IMR-90 (cell line): ENCODE measurements at regions not wholly inside any gene's neighbourhood (a gene's known extent, or its start where the extent isn't known, plus 50 kb on each side); places are given as distances from the start of the nearest gene placed in this dataset.

Source experiments
- ATAC-seq: fragments of 200-7000 bp; cut with Tn5 transposase; 2 replicates; pipeline ENCODE4 v1.9.1; 2020; ENCODE audit warnings: low read depth, mild to moderate bottlenecking, moderate library complexity
- BruUV-seq: library from RNA; stranded (reverse); fragments of 400-500 nt; replicated peaks from 2 replicates; lab custom pipeline; 2021; lab: Mats Ljungman, UMichigan
- CTCF ChIA-PET: fragments of 300-600 bp; formaldehyde crosslinking; extraction: SDS; loops from one replicate; lab custom pipeline; 2021; ENCODE audit warnings: antibody characterized with exemption; lab: Yijun Ruan, JAX
- POLR2A ChIA-PET: fragments of 300-600 bp; sonication (Branson Sonifier 250); formaldehyde crosslinking; loops from one replicate; lab custom pipeline; 2022; ENCODE audit warnings: antibody characterized with exemption; ENCODE audit not compliant: unreplicated experiment; lab: Charles Lee
- DNase-seq: peaks from one replicate; pipeline ENCODE4 v3.0.0; 2013
- H2AFZ ChIP-seq: replicated peaks from 2 replicates; pipeline ENCODE3; 2013; ENCODE audit warnings: low read length, mild to moderate bottlenecking; ENCODE audit not compliant: poor library complexity
- H2AK5ac ChIP-seq: 2 replicates; pipeline ENCODE4 v1.6.1; 2013; ENCODE audit warnings: low read depth, low read length, inconsistent platforms
- H2AK9ac ChIP-seq: replicated peaks from 2 replicates; pipeline ENCODE3; 2013; ENCODE audit warnings: mild to moderate bottlenecking, low read depth, low read length, moderate library complexity; ENCODE audit not compliant: poor library complexity
- H2BK120ac ChIP-seq: 2 replicates; pipeline ENCODE4 v1.6.1; 2013; ENCODE audit warnings: low read depth, low read length, inconsistent platforms
- H2BK15ac ChIP-seq: 3 replicates; pipeline ENCODE4 v1.6.1; 2013; ENCODE audit warnings: low read depth, low read length, inconsistent platforms
- H2BK20ac ChIP-seq: 2 replicates; pipeline ENCODE4 v1.6.1; 2013; ENCODE audit warnings: low read depth, mild to moderate bottlenecking, inconsistent platforms, low read length, moderate library complexity
- H2BK5ac ChIP-seq: 2 replicates; pipeline ENCODE4 v1.6.1; 2013; ENCODE audit warnings: mild to moderate bottlenecking, low read depth, low read length, inconsistent platforms; ENCODE audit not compliant: poor library complexity, severe bottlenecking
- H3K14ac ChIP-seq: replicated peaks from 2 replicates; pipeline ENCODE4 v1.6.1; 2013; ENCODE audit warnings: low read depth, low read length, inconsistent platforms
- H3K18ac ChIP-seq: 2 replicates; pipeline ENCODE4 v1.6.1; 2013; ENCODE audit warnings: low read depth, low read length, control low read depth
- H3K23ac ChIP-seq: 2 replicates; pipeline ENCODE4 v1.6.1; 2013; ENCODE audit warnings: low read depth, low read length, inconsistent platforms
- H3K27ac ChIP-seq: 2 replicates; pipeline ENCODE4 v1.5.1; 2013; ENCODE audit warnings: mild to moderate bottlenecking, control low read depth, low read length; ENCODE audit not compliant: insufficient read depth
- H3K27me3 ChIP-seq: 2 replicates; pipeline ENCODE4 v1.6.1; 2013; ENCODE audit warnings: low read length; ENCODE audit not compliant: control insufficient read depth, insufficient read depth
- H3K36me3 ChIP-seq: 2 replicates; pipeline ENCODE4 v1.6.1; 2013; ENCODE audit warnings: low read length, mixed read lengths; ENCODE audit not compliant: control insufficient read depth, insufficient read depth
- H3K4ac ChIP-seq: 2 replicates; pipeline ENCODE4 v1.6.1; 2013; ENCODE audit warnings: low read depth, low read length, inconsistent platforms
- H3K4me1 ChIP-seq: 2 replicates; pipeline ENCODE4 v1.6.1; 2013; ENCODE audit warnings: low read length, mixed read lengths; ENCODE audit not compliant: control insufficient read depth, insufficient read depth
- H3K4me2 ChIP-seq: 2 replicates; pipeline ENCODE4 v1.6.1; 2013; ENCODE audit warnings: low read depth, mild to moderate bottlenecking, control low read depth, low read length, moderate library complexity
- H3K4me3 ChIP-seq: 2 replicates; pipeline ENCODE4 v1.5.1; 2013; ENCODE audit warnings: low read depth, mild to moderate bottlenecking, control low read depth, low read length, moderate library complexity; ENCODE audit not compliant: insufficient read depth
- H3K56ac ChIP-seq: 2 replicates; pipeline ENCODE4 v1.6.1; 2013; ENCODE audit warnings: low read length, inconsistent platforms; ENCODE audit not compliant: insufficient read depth; ENCODE audit errors: extremely low read depth
- H3K79me1 ChIP-seq, 2 experiments: 2 replicates each; pipeline ENCODE4 v1.6.1; 2013; ENCODE audit warnings: low read length in 2 of 2, inconsistent platforms in 1 of 2, low read depth in 1 of 2
- H3K9ac ChIP-seq: 2 replicates; pipeline ENCODE4 v1.6.1; 2013; ENCODE audit warnings: low read depth, low read length, control low read depth
- H3K9me1 ChIP-seq: 2 replicates; pipeline ENCODE4 v1.6.1; 2013; ENCODE audit warnings: low read length, inconsistent platforms; ENCODE audit not compliant: insufficient read depth
- H3K9me3 ChIP-seq: 2 replicates; pipeline ENCODE4 v1.6.1; 2013; ENCODE audit warnings: low read length; ENCODE audit not compliant: control insufficient read depth, insufficient read depth
- H4K20me1 ChIP-seq: 2 replicates; pipeline ENCODE4 v1.6.1; 2013; ENCODE audit warnings: low read length, inconsistent platforms; ENCODE audit not compliant: insufficient read depth
- H4K5ac ChIP-seq: 2 replicates; pipeline ENCODE4 v1.6.1; 2013; ENCODE audit warnings: mild to moderate bottlenecking, low read depth, low read length, control low read depth
- H4K8ac ChIP-seq, 2 experiments: 2 replicates each; pipeline ENCODE4 v1.6.1; 2013; ENCODE audit warnings: low read depth in 2 of 2, low read length in 2 of 2, control low read depth in 1 of 2, inconsistent platforms in 1 of 2
- H4K91ac ChIP-seq: 2 replicates; pipeline ENCODE4 v1.6.1; 2013; ENCODE audit warnings: low read depth, low read length, inconsistent platforms; ENCODE audit not compliant: insufficient read depth
- CEBPB ChIP-seq: IDR thresholded peaks from 2 replicates; pipeline ENCODE4 v1.6.1; 2012; ENCODE audit warnings: low read depth, low read length, improper control_type of control experiment
- FOS ChIP-seq: fragments of 150-350 bp; IDR thresholded peaks from 2 replicates; pipeline ENCODE4 v1.6.1; 2016; ENCODE audit warnings: low read depth, low read length
- MAFK ChIP-seq: IDR thresholded peaks from 2 replicates; pipeline ENCODE4 v1.6.1; 2012; ENCODE audit warnings: low read depth, low read length, improper control_type of control experiment
- RCOR1 ChIP-seq: IDR thresholded peaks from 2 replicates; pipeline ENCODE4 v1.6.1; 2012; ENCODE audit warnings: mild to moderate bottlenecking, low read length, improper control_type of control experiment; ENCODE audit not compliant: insufficient replicate concordance
- SMC3 ChIP-seq: fragments of 150-350 bp; IDR thresholded peaks from 2 replicates; pipeline ENCODE4 v1.6.1; 2016; ENCODE audit warnings: low read depth, mild to moderate bottlenecking, antibody characterized with exemption, low read length, moderate library complexity
- WGBS, 2 experiments: methylation state at CpG; one replicate each; pipeline versions ENCODE4 v1.1.5 to v1.1.7; 2013; ENCODE audit warnings: missing lambda C conversion rate in 2 of 2; ENCODE audit not compliant: insufficient read length in 1 of 2; ENCODE audit errors: extremely low coverage in 2 of 2; 5-methylcytosine and 5-hydroxymethylcytosine counted together
- dilution Hi-C: fragments of 300-500 bp; cut with HindIII; formaldehyde crosslinking; loops from one replicate; pipeline ENCODE4 v1.14.3; 2018; ENCODE audit warnings: low sequenced_read_pairs; ENCODE audit not compliant: unreplicated experiment
- in situ Hi-C: fragments of 300-500 bp; cut with MboI; formaldehyde crosslinking; loops from 3 replicates; pipeline ENCODE4 v1.14.3; 2019; ENCODE audit warnings: low sequenced_read_pairs, inconsistent platforms, mixed read lengths
- intact Hi-C: fragments of 100-400 bp; cut with micrococcal nuclease; formaldehyde crosslinking; loops from 2 replicates; pipeline ENCODE4 v1.10.0; 2022
- TF ChIP-seq, protein P1 (sequence below): fragments of 150-350 bp; IDR thresholded peaks from 2 replicates; pipeline ENCODE4 v1.6.1; 2017; ENCODE audit warnings: mild to moderate bottlenecking, antibody characterized with exemption, low read length, low read depth

DNA sequence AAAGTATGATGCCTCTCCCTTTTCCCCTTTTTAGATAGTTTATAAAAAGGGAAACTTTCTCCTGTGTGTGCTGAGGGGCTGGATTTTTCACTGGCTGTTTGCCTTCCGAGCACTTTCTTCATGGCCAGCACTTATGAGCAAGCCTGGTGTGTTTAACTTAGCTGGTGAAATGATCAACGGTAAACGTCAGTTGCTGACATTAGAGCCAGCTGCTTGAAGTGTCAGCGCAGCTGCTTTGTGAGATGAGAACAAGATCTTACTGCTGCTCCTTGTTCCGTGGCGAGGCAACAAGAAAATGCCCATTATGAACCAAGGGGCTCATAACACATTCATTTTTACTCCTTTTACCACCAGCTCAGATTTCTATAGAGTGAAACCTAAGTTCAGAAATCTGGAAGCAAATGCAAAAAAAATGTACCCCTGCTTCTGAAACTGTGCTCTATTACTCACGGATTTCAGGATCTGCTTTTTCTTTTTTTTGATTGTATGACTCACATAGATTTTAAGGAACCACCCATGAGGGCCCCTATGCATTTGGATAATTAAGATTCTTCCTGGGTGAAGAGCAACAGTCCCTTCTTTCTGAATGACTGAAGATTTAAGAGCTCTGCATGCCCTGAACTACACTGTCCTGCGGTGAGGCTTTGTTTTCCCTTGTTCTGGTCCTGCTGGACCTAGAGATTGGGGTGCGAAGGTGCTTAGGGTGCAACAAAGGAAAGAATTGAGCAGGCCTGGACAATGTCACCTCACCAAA, 74.3 kb upstream of the CPM start:
- ChIA-PET CTCF (interaction anchor here (1.5 kb wide), 1 partner anchor 67 kb away, joined by 3 read pairs; no protein-coding TSS in a partner anchor), POLR2A (interaction anchor here (0.6 kb wide), 1 partner anchor 220 kb away, joined by 6 read pairs; no protein-coding TSS in a partner anchor)
- H3K56ac ChIP-seq = peak overlapping the region; percentile 64
- peak overlapping the region; percentile 97 for H2BK5ac ChIP-seq
- dilution Hi-C loops (no loop called here), intact Hi-C loops (loop anchor here (2.0 kb wide), 1 partner anchor 46 kb away; no protein-coding TSS in a partner anchor), in situ Hi-C loops (no loop called here)
- H3K4me3 ChIP-seq = peak overlapping the region; percentile 35
- H3K9me1 ChIP-seq = peaks cover 4% of the 10 kb centered on the region
- no TSS peak for BruUV-seq
- H3K4me1 ChIP-seq = peaks cover 17% of the 10 kb centered on the region
- peak overlapping the region; percentile 45 to 83 for H4K8ac ChIP-seq
- H3K9ac ChIP-seq = peak overlapping the region; percentile 85
- peak overlapping the region; percentile 94 for H2BK20ac ChIP-seq
- no peaks in the 10 kb centered on the region for H3K9me3 ChIP-seq
- H3K14ac ChIP-seq = peak overlapping the region; percentile 90
- peak overlapping the region; percentile 98 for H3K4me2 ChIP-seq
- H4K5ac ChIP-seq = peak overlapping the region; percentile 100
- no peaks in the 10 kb centered on the region for H3K36me3 ChIP-seq
- ATAC-seq = peak; percentile 89
- H3K79me1 ChIP-seq = no peaks in the 10 kb centered on the region
- peak overlapping the region; percentile 85 for H2AK5ac ChIP-seq
- no peaks in the 10 kb centered on the region for H4K20me1 ChIP-seq
- TF ChIP-seq SMC3 (no peak), FOS (peak; percentile 47), CEBPB (peak; percentile 36), MAFK (peak; percentile 41; the same call in 1 of the 2 replicates), RCOR1 (peak; percentile 80)
- TF ChIP-seq, protein P1, sequence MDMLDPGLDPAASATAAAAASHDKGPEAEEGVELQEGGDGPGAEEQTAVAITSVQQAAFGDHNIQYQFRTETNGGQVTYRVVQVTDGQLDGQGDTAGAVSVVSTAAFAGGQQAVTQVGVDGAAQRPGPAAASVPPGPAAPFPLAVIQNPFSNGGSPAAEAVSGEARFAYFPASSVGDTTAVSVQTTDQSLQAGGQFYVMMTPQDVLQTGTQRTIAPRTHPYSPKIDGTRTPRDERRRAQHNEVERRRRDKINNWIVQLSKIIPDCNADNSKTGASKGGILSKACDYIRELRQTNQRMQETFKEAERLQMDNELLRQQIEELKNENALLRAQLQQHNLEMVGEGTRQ = no peak
- H2AK9ac ChIP-seq = peak overlapping the region; percentile 80
- H2BK120ac ChIP-seq = peak overlapping the region; percentile 92
- peak overlapping the region; percentile 82; the same call in 1 of the 3 replicates for H2BK15ac ChIP-seq
- H2AFZ ChIP-seq = peak overlapping the region; percentile 83
- peak overlapping the region; percentile 88 for H3K4ac ChIP-seq
- 10% methylated on average over 5 of the region's 9 CpGs; no CpG with 5 or more reads in 1 of the 2 experiments for WGBS, 2 experiments
- H3K27ac ChIP-seq = peak overlapping the region; percentile 99
- peak overlapping the region; percentile 100 for H3K18ac ChIP-seq
- DNase-seq = peak; percentile 97
- H4K91ac ChIP-seq = peak overlapping the region; percentile 91
- no peaks in the 10 kb centered on the region for H3K27me3 ChIP-seq
- peak overlapping the region; percentile 83 for H3K23ac ChIP-seq
